GM21423 (cell line): ENCODE measurements at regions not wholly inside any gene's neighbourhood (a gene's known extent, or its start where the extent isn't known, plus 50 kb on each side); places are given as distances from the start of the nearest gene placed in this dataset.

Experiments
- ATAC-seq: cut with Tn5 transposase; IDR thresholded peaks from one replicate; pipeline ENCODE4 v1.9.1; 2021; ENCODE audit warnings: mild to moderate bottlenecking, moderate library complexity; ENCODE audit not compliant: unreplicated experiment

DNA sequence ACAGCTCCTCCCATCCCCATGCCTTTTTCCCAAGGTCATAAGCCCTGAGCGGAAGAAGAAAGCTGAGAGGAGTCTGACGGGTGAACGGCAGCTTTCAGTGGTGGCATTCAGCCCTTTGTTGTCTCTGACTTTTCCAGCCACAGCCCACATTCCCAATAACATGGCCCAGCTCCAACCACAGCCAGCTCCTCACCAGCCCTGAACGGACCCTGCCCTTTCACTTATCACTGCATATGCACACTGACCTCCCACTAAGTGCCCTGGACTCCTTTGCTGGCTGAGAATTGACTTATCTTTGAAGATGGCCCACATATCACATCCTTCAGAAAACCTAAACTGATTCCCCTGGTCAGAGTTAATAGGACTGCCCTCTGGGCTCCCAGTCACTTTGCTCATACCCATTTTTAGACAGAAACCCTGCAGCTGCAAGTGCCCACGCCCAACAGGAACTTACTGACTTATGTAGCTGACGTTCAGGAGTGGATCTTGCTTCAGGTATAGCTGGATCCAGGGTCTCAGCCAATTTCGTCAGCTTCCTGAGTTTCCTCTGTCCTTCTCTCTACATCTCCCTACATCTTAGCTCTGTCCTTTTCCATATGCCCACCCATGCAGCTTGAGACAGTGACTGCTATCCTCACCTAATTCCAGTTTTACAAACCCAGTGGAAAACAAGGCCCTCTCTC, 348.5 kb upstream of the PROK2 start:
- no peak for ATAC-seq

DNA sequence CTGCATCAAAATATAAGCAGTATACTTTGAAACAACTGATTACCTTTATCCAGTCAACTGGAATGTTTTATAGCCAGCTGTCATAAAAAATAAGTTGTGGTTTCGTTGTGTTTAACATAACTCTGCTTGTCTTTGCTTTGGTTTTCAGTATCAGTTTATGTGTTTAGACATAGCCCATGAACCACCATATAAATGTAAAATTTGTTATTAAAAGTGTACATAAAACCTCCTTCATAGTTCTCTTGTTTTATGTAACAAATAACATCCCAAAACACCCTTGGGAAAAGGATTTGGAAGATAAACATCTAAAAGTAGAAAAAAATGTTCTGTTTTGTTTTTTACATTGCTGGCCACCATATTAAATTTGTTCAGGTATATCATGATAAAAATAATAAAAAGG, 347.0 kb upstream of the PROK2 start:
- ATAC-seq = no peak

DNA sequence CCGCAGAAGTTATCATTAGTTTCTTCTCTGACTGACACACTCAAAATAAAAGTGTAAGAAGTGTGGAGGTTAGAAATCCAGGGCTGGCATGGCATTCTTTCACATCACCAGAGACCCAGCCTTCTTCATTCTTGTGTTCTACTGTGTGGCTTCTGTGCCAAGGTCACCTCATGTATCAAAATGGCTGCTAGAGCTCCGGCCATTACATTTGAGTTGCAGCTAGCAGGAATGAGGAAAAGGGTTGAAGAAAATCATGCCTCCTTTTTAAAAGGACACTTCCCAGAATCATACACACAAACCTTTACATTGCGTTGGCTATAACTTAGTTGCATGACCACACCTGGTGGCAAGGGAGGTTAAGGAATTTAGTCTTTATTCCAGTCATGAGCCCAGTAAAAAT, 345.6 kb upstream of the PROK2 start:
- no peak for ATAC-seq

DNA sequence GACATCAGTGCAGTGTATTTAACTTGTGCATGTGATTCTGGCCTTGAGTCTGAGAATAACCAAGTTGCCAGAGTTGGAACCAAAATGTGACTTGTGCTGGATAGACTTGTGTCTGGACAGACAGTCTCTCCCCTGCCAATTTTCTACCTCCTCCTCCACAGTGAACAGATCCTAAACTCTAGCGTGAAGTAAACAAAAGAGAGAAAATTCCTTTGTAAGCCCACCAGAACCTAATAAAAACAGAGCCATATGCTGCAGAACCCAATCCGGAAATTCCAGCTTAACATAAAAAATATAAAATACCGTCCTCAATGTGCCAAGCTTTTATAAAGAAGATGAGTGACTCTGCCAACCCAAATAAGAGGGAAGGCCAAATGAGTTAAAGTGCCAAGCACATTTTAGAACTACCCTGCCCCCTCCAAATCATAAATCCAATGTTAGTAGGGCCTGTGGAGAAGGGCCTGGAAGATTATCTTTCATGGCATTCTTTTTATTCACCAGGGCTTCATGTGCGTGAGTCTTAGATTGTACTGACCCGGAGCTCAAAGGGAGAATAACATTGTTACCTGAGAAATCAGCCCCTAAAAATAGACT, 344.6 kb upstream of the PROK2 start:
- ATAC-seq = no peak

- ATAC-seq = no peak
Measured at GRCh38 chr3:72128921-72129320, 344.0 kb upstream of the PROK2 start.

DNA sequence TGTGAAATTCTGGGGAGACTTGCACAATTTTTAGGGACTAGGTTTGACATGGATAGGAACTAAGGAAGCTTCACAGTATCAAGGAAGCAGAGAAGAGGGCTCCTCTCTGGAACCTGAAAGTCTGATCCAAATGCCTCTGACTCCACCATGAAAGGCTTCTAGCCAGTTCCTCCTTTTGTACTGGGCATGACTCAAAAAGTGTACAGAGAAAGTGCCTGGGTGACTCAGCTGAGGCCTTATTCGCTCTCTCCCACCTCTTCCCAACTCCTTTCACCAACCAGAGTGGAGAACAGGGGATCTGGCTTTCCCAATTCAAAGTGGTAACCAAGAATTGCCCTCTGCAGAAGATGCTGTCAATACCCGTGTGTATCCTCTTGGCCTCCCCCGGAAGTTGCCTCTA, 342.9 kb upstream of the PROK2 start:
- ATAC-seq = no peak

DNA sequence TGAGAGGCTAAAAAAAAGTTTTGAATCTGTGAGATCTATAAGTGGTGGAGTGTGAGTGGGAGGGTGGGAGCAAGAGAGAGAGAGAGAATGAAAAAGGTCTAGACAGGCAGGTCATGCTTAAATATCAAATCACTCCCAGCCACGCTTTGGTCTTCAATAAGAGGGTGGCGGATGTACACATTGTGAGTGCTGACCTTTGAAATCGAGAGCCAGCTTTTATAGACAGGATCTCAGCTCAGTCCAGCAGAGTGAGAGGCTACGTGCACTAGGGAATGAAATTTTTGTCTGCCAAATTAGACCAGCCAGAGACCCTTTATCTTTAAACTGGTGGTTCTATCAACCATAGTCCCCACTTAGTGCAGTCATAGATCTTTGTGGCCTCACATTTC, 342.3 kb upstream of the PROK2 start:
- no peak for ATAC-seq

DNA sequence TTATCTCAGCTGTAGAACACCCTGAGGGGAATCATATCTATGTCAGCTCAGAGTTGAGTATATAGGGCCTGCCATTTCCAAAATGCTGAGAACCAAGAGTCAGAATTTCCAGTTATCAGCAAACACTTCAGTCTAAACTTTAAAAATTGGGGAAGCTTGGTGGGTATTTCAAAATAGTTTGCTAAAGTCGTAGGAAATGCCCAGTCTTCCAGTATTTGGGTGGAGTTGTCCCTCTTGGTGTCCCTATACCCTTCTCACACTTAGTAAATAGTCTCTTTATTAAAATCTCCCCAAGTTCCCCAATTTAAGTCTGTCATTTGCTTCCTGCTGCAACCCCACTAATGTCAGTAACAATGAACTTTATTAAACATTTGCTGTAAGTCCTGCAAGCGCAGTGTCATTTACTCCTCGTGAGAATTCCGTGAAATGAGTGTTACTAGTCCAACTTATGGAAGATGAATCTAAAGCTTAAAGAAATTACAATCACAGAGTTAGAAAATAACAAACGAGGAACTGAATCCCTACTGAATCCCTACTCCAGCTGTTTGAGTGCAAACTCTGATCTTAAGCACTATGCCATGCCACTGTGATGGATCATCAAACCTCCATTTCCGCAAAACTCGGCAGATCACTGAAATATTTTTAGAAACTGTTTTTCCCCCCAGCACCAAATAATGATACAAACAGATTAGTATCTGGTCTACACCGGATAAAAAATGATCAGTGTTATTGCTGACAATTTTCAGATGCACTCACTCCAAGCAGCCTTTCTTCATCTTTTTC, 341.7 kb upstream of the PROK2 start:
- no peak for ATAC-seq

DNA sequence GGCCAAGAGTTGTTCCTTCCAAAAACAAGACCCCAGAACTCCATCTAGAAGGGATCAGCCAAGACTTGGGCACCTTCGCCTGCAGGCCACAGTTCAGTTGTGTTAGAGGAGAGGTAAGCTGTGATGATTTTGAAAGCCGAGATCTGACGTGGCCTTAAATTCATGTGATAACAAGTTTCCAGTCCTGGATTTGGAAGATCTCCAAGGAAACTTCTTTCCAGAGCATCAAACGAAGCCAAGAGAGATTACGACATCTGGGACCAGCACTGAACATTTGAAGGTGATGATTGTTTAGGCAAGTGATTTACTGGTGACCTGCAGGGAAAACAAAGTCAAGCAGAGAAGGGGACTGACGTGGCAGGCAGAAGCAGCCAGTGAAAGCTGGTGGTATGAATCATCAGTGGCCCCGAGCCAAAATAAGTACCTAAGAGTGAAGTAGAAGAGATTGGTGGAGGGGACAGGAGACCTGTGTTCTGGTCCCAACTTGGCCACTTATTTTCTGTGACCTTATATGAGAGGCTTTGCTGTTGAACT, 339.0 kb upstream of the PROK2 start:
- peak; percentile 43 for ATAC-seq

DNA sequence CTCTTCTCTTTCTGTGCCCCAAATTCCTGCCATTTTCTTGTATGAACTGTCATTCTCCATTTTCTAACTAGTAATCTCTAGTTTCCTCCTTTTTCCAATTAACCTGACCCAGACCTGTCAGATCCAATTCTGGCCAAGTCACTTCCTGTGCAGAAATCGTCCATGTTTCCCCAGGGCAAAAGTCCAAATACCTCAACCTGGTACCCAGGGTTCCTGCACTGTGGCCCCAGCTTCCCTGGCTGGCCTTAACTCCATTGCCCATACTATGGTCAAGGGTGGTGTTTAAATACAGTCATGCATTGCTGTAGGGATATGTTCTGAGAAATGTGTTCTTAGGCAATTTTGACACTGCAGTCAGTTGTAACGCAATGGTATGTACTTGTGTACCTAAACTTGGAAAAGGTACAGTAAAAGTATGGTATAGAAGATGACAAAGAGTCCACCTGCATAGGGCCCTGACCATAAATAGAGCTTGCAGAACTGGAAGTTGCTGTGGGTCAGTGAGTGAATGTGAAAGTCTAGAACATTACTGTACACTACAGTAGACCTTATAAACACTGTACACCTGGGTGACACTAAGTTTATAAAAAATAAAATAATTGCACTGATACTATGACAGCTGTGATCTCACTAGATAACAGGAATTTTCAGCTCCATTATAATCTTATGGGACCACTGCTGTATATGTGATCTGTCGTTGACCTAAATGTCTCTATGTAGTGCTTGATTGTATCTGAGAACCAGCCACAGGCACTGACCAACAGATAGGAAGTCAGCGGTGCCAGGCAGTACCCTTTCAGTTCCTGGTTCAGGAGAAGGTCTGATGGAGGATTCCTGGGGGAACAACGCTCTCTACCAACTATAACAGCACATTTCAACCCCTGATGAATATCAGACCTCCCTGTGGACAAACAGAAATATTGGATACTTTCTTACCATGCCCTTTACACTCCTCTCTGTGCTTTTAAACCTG, 336.1 kb upstream of the PROK2 start:
- peak; percentile 65 for ATAC-seq

DNA sequence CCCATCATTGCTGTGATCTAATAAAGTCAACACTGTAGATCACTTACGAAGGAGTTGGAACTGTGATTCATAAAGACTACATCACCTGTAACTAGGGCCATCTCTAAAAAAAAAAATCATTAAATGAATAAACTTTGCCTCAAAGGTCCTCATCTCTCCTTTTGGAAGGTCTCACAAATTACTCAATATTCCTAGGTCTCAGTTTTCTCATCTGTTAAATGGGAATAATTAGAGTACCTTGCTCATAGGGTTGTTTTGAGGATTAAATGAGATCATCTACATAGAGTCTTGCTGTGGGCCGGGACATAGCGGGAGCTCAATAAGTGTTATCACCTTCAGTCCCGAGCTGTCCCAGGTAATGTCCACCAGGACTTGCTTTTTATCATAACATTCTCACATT, 335.1 kb upstream of the PROK2 start:
- no peak for ATAC-seq

DNA sequence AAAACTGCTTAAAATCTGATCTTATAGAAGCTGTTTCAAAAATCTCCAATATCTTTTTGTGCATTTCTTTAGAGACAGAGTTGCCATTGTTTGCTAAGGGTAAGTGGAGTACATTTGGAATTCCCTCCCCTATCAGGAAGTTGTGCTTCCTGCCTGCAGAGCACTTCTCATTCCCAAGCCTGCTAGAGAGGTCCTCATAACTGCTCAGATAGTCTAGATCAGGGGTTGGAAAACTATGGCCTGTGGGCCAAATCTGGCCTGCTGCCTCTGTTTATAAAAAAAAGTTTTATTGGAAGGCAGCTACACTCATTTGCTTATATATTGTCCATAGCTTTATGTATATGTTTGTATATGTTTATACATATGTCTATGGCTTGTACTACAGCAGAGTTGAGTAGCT, 333.7 kb upstream of the PROK2 start:
- ATAC-seq = no peak

GRCh38 chr3:72116226-72116625, 331.3 kb upstream of the PROK2 start:
- no peak for ATAC-seq

GRCh38 chr3:72115307-72115706, 330.4 kb upstream of the PROK2 start:
- ATAC-seq = no peak

DNA sequence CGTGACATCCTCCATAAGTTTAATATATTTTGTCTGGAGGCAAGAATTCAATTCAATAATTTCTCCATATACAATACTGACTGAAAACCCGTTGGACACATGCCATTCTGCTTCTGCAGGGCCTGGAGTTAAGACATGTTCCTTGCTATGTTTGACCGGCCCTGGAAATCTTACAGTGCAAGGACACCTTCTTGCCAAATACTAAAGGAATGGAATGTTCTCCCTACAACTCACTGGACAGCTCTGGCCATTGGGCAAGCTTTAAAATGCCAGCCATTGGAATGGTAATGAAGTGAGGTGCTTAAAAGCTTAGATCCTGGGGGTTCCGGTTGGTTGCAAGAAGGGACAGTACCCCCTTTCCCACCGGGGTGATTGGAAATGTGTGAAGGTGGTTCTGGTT, 329.8 kb upstream of the PROK2 start:
- ATAC-seq = no peak

GRCh38 chr3:72113964-72114363, 329.0 kb upstream of the PROK2 start:
- ATAC-seq = no peak

- ATAC-seq = no peak
Measured at GRCh38 chr3:72113564-72113963, 328.6 kb upstream of the PROK2 start.

- no peak for ATAC-seq
Measured at GRCh38 chr3:72112435-72112834, 327.5 kb upstream of the PROK2 start.

GRCh38 chr3:72111265-72112205, 326.6 kb upstream of the PROK2 start:
- ATAC-seq = no peak
